ENCODE measurements at regions not wholly inside any gene's neighbourhood (a gene's known extent, or its start where the extent isn't known, plus 50 kb on each side); places are given as distances from the start of the nearest gene placed in this dataset.

GRCh38 chr5:92455011-92455410 is 1071.9 kb upstream of the ARRDC3 start:
- no peak for TF ChIP-seq POLR2AphosphoS5 (IDR thresholded peaks at IDR 0.05)
- TF ChIP-seq EP300 (IDR thresholded peaks at IDR 0.05; ENCODE audit: low read depth) = no peak
- TF ChIP-seq, protein P1, sequence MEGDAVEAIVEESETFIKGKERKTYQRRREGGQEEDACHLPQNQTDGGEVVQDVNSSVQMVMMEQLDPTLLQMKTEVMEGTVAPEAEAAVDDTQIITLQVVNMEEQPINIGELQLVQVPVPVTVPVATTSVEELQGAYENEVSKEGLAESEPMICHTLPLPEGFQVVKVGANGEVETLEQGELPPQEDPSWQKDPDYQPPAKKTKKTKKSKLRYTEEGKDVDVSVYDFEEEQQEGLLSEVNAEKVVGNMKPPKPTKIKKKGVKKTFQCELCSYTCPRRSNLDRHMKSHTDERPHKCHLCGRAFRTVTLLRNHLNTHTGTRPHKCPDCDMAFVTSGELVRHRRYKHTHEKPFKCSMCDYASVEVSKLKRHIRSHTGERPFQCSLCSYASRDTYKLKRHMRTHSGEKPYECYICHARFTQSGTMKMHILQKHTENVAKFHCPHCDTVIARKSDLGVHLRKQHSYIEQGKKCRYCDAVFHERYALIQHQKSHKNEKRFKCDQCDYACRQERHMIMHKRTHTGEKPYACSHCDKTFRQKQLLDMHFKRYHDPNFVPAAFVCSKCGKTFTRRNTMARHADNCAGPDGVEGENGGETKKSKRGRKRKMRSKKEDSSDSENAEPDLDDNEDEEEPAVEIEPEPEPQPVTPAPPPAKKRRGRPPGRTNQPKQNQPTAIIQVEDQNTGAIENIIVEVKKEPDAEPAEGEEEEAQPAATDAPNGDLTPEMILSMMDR (IDR thresholded peaks at IDR 0.05) = no peak
- no peak for TF ChIP-seq POLR2A (IDR thresholded peaks at IDR 0.05)
